Left renal pelvis (tissue), 4 donors: ENCODE measurements at regions not wholly inside any gene's neighbourhood (a gene's known extent, or its start where the extent isn't known, plus 50 kb on each side); places are given as distances from the start of the nearest gene placed in this dataset.

Source experiments
- DNase-seq, 4 donors: peaks; one replicate each; pipeline ENCODE4 v3.0.0-alpha.2; 2013; ENCODE audit warnings: low read depth in 4 of 4, low spot score in 3 of 4

GRCh38 chr4:108301545-108302251 lies 133.0 kb upstream of the LEF1 start:
- DNase-seq = no peak

GRCh38 chr4:108297605-108298004 lies 128.9 kb upstream of the LEF1 start:
- no peak for DNase-seq

- DNase-seq = no peak
These were observed 123.5 kb upstream of the LEF1 start for GRCh38 chr4:108292229-108292628.

- DNase-seq = no peak
These were observed 122.4 kb upstream of the LEF1 start for GRCh38 chr4:108291137-108291536.

- DNase-seq = no peak
These were observed 119.2 kb upstream of the LEF1 start for GRCh38 chr4:108287834-108288413.

- DNase-seq = no peak
These were observed 111.3 kb upstream of the LEF1 start for GRCh38 chr4:108280072-108280471.

GRCh38 chr4:108276690-108277089 lies 108.0 kb upstream of the LEF1 start:
- no peak for DNase-seq

- DNase-seq = no peak
These were observed 104.3 kb upstream of the LEF1 start for GRCh38 chr4:108272986-108273385.

- no peak for DNase-seq
These were observed 103.8 kb upstream of the LEF1 start for GRCh38 chr4:108272561-108272960.

- no peak for DNase-seq
These were observed 103.3 kb upstream of the LEF1 start for GRCh38 chr4:108272046-108272445.

- DNase-seq = no peak
These were observed 102.0 kb upstream of the LEF1 start for GRCh38 chr4:108270466-108271450.

- DNase-seq = no peak
These were observed 96.0 kb upstream of the LEF1 start for GRCh38 chr4:108264693-108265092.

GRCh38 chr4:108263057-108263456 lies 94.3 kb upstream of the LEF1 start:
- no peak for DNase-seq

- DNase-seq = no peak
These were observed 92.3 kb upstream of the LEF1 start for GRCh38 chr4:108261026-108261425.

- DNase-seq = no peak
These were observed 87.8 kb upstream of the LEF1 start for GRCh38 chr4:108256538-108256937.

GRCh38 chr4:108255203-108255747 lies 86.5 kb upstream of the LEF1 start:
- no peak for DNase-seq

GRCh38 chr4:108249397-108249796 lies 80.7 kb upstream of the LEF1 start:
- no peak for DNase-seq

GRCh38 chr4:108247387-108248049 lies 78.8 kb upstream of the LEF1 start:
- peak; percentile 70 to 81 (median 74) for DNase-seq

- DNase-seq = no peak
These were observed 75.9 kb upstream of the LEF1 start for GRCh38 chr4:108244606-108245005.

- no peak for DNase-seq
These were observed 71.6 kb upstream of the LEF1 start for GRCh38 chr4:108240366-108240765.

- DNase-seq = no peak
These were observed 69.0 kb upstream of the LEF1 start for GRCh38 chr4:108237693-108238092.
